ENCODE measurements at regions not wholly inside any gene's neighbourhood (a gene's known extent, or its start where the extent isn't known, plus 50 kb on each side); places are given as distances from the start of the nearest gene placed in this dataset.

- Histone ChIP-seq H2AFZ (ENCODE audit: low read depth, low read length) (no peak overlapping the region), H3K9ac (ENCODE audit: low read length) (no peak overlapping the region), H3K4me2 (ENCODE audit: low read length) (no peak overlapping the region), H3K9me2 (ENCODE audit: insufficient read depth, low read length) (no peaks in the 10 kb centered on the region), H4K20me1 (ENCODE audit: insufficient read depth) (no peaks in the 10 kb centered on the region), H3K9me3 (ENCODE audit: low read length) (no peaks in the 10 kb centered on the region), H3K4me3 (ENCODE audit: low read length) (no peak overlapping the region), H3K27ac (ENCODE audit: low read length) (no peak overlapping the region), H3F3A (ENCODE audit: insufficient read depth, low read length, poor library complexity, severe bottlenecking) (no peaks in the 10 kb centered on the region), H3K36me3 (ENCODE audit: insufficient read depth, low read length) (no peaks in the 10 kb centered on the region), H3K27me3 (ENCODE audit: insufficient read depth, low read depth, low read length) (no peaks in the 10 kb centered on the region), H3K79me2 (replicated peaks; ENCODE audit: insufficient read depth, low read length) (no peaks in the 10 kb centered on the region)
- TF ChIP-seq TAF1 (IDR thresholded peaks at IDR 0.05; ENCODE audit: low read depth) (no peak), MXI1 (conservative IDR thresholded peaks at IDR 0.05; ENCODE audit: poor library complexity, severe bottlenecking) (no peak), EZH2 (IDR thresholded peaks at IDR 0.05; ENCODE audit: borderline replicate concordance, insufficient read depth, low read length, poor library complexity, severe bottlenecking) (no peak), REST (IDR thresholded peaks at IDR 0.05; ENCODE audit: borderline replicate concordance) (no peak), RAD21 (conservative IDR thresholded peaks at IDR 0.05) (no peak), POLR2AphosphoS5 (IDR thresholded peaks at IDR 0.05) (no peak), SMC3 (conservative IDR thresholded peaks at IDR 0.05; ENCODE audit: poor library complexity) (no peak), EP300 (conservative IDR thresholded peaks at IDR 0.05; ENCODE audit: poor library complexity, severe bottlenecking) (no peak), CTCF (IDR thresholded peaks at IDR 0.05; ENCODE audit: poor library complexity, severe bottlenecking) (no peak)
These were observed 178.4 kb upstream of the FN1 start for GRCh38 chr2:215614296-215614695.

GRCh38 chr2:215613888-215614287 is 178.0 kb upstream of the FN1 start:
- TF ChIP-seq EP300 (conservative IDR thresholded peaks at IDR 0.05; ENCODE audit: poor library complexity, severe bottlenecking) (no peak), SMC3 (conservative IDR thresholded peaks at IDR 0.05; ENCODE audit: poor library complexity) (no peak), RAD21 (conservative IDR thresholded peaks at IDR 0.05) (no peak), CTCF (IDR thresholded peaks at IDR 0.05; ENCODE audit: poor library complexity, severe bottlenecking) (no peak)
- Histone ChIP-seq H3K36me3 (ENCODE audit: insufficient read depth, low read length) (no peaks in the 10 kb centered on the region), H3K79me2 (replicated peaks; ENCODE audit: insufficient read depth, low read length) (no peaks in the 10 kb centered on the region), H3K27ac (ENCODE audit: low read length) (no peak overlapping the region), H4K20me1 (ENCODE audit: insufficient read depth) (no peaks in the 10 kb centered on the region), H3K9ac (ENCODE audit: low read length) (no peak overlapping the region), H3K9me2 (ENCODE audit: insufficient read depth, low read length) (no peaks in the 10 kb centered on the region), H3K4me3 (ENCODE audit: low read length) (no peak overlapping the region), H2AFZ (ENCODE audit: low read depth, low read length) (no peak overlapping the region), H3K4me2 (ENCODE audit: low read length) (no peak overlapping the region), H3K27me3 (ENCODE audit: insufficient read depth, low read depth, low read length) (no peaks in the 10 kb centered on the region), H3F3A (ENCODE audit: insufficient read depth, low read length, poor library complexity, severe bottlenecking) (no peaks in the 10 kb centered on the region), H3K9me3 (ENCODE audit: low read length) (no peaks in the 10 kb centered on the region)

Data from neural cell (in vitro differentiated cells).